Head of caudate nucleus (tissue), 42 donors: ENCODE measurements at regions not wholly inside any gene's neighbourhood (a gene's known extent, or its start where the extent isn't known, plus 50 kb on each side); places are given as distances from the start of the nearest gene placed in this dataset.
"Not testable (repeated sequence)": the region's sequence is repeated elsewhere in the genome, so short reads cannot be mapped to it uniquely, and the experiment has no call there.

ENCODE experiments used
- DNase-seq, 42 donors: peaks; one replicate each; pipeline versions ENCODE4 v3.0.0 to v3.0.0-alpha.2; 2020 to 2021; ENCODE audit warnings: mixed read lengths in 7 of 42
- intact Hi-C: fragments of 100-400 bp; cut with DNase I; formaldehyde crosslinking; loops from one replicate; pipeline ENCODE4 v1.15.0; 2022

- no peak for DNase-seq
- intact Hi-C loops: no loop called here
Measured at GRCh38 chr11:19430346-19430745, 189.6 kb upstream of the E2F8 start.

- DNase-seq: no peak
- intact Hi-C loops: no loop called here
Measured at GRCh38 chr11:19429108-19429760, 188.5 kb upstream of the E2F8 start.

- intact Hi-C loops: no loop called here
- no peak for DNase-seq
Measured at GRCh38 chr11:19428206-19429002, 187.7 kb upstream of the E2F8 start.

- intact Hi-C loops: no loop called here
- DNase-seq: no peak
Measured at GRCh38 chr11:19426756-19427403, 186.1 kb upstream of the E2F8 start.

GRCh38 chr11:19426011-19426755, 185.4 kb upstream of the E2F8 start:
- intact Hi-C loops: no loop called here
- no peak for DNase-seq

- intact Hi-C loops: no loop called here
- DNase-seq: no peak
Measured at GRCh38 chr11:19422276-19422675, 181.5 kb upstream of the E2F8 start.

GRCh38 chr11:19420868-19421533, 180.3 kb upstream of the E2F8 start:
- no peak for DNase-seq
- intact Hi-C loops: no loop called here

GRCh38 chr11:19419808-19420207, 179.1 kb upstream of the E2F8 start:
- intact Hi-C loops: no loop called here
- DNase-seq: no peak

- peak in 3 of 42 donors; percentile 22 to 56 (median 33) for DNase-seq
- intact Hi-C loops: no loop called here
Measured at GRCh38 chr11:19419021-19419750, 178.4 kb upstream of the E2F8 start.

- intact Hi-C loops: no loop called here
Measured at GRCh38 chr11:19418221-19418620, 177.5 kb upstream of the E2F8 start.

GRCh38 chr11:19412070-19412469, 171.3 kb upstream of the E2F8 start:
- DNase-seq, intact Hi-C loops: not testable (repeated sequence)

More at GRCh38 chr11:19418221-19418620, 177.5 kb upstream of the E2F8 start:
- DNase-seq: no peak

- DNase-seq: no peak
- intact Hi-C loops: no loop called here
Measured at GRCh38 chr11:19410032-19410431, 169.3 kb upstream of the E2F8 start.

GRCh38 chr11:19409307-19409706, 168.6 kb upstream of the E2F8 start:
- DNase-seq: no peak
- intact Hi-C loops: no loop called here

- intact Hi-C loops: no loop called here
- no peak for DNase-seq
Measured at GRCh38 chr11:19407677-19408270, 167.0 kb upstream of the E2F8 start.

- no peak for DNase-seq
- intact Hi-C loops: no loop called here
Measured at GRCh38 chr11:19405966-19406365, 165.2 kb upstream of the E2F8 start.

- DNase-seq: no peak
- intact Hi-C loops: no loop called here
Measured at GRCh38 chr11:19404787-19405186, 164.0 kb upstream of the E2F8 start.

GRCh38 chr11:19403196-19403895, 162.6 kb upstream of the E2F8 start:
- no peak for DNase-seq
- intact Hi-C loops: no loop called here
